PC-9 (cell line): ENCODE measurements at regions not wholly inside any gene's neighbourhood (a gene's known extent, or its start where the extent isn't known, plus 50 kb on each side); places are given as distances from the start of the nearest gene placed in this dataset.

ENCODE experiments used
- EZH2 ChIP-seq: fragments of 200-600 bp; sonication (generic); IDR thresholded peaks from 2 replicates; pipeline ENCODE4 v1.8.0; 2017; ENCODE audit warnings: antibody characterized with exemption, low read depth
- TF ChIP-seq, protein P1 (sequence below): fragments of 200-600 bp; sonication (generic); conservative IDR thresholded peaks from 2 replicates; pipeline ENCODE4 v1.6.1; 2017; ENCODE audit warnings: mixed run types, antibody characterized with exemption, mild to moderate bottlenecking, moderate library complexity

- TF ChIP-seq, protein P1, sequence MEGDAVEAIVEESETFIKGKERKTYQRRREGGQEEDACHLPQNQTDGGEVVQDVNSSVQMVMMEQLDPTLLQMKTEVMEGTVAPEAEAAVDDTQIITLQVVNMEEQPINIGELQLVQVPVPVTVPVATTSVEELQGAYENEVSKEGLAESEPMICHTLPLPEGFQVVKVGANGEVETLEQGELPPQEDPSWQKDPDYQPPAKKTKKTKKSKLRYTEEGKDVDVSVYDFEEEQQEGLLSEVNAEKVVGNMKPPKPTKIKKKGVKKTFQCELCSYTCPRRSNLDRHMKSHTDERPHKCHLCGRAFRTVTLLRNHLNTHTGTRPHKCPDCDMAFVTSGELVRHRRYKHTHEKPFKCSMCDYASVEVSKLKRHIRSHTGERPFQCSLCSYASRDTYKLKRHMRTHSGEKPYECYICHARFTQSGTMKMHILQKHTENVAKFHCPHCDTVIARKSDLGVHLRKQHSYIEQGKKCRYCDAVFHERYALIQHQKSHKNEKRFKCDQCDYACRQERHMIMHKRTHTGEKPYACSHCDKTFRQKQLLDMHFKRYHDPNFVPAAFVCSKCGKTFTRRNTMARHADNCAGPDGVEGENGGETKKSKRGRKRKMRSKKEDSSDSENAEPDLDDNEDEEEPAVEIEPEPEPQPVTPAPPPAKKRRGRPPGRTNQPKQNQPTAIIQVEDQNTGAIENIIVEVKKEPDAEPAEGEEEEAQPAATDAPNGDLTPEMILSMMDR = no peak
- TF ChIP-seq EZH2 = no peak
Observed at GRCh38 chr10:120715171-120715570, 136.0 kb upstream of the WDR11 start.
